ENCODE measurements at regions not wholly inside any gene's neighbourhood (a gene's known extent, or its start where the extent isn't known, plus 50 kb on each side); places are given as distances from the start of the nearest gene placed in this dataset.

DNA sequence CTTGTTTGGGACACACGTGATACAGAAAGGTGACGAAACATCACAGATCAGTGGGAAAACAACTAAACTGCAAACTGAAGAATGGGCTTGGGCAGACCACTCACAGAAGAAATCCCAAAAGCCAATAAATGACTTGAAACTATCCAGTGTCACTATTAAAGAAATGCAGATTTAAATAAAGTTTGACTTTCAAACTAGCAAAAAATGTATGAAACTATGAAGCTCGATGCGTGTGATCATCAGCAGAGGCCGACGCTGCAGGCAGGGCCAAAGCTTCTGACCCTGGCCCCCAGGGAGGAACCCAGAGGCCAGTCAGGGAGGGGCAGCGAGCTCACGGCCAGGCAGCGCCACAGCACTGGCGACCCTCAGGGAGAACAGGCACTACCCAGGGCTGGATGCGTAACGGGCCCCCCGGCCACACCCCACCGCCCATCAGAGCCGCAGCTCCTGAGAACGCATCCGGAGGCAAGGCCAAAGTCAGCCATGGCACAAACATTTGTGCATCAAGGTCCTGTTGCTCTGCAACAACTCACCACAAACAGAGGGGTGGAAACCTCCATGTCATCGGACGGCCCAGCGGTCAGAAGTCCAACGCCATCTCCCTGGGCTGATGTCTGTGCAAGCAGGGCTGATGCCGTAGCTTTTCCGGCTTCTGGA is 94.1 kb downstream of the YTHDF1 start:
- no peak for TF ChIP-seq CREB1 (IDR thresholded peaks at IDR 0.05; ENCODE audit: low read depth)
- no peak for TF ChIP-seq ZBTB7A (IDR thresholded peaks at IDR 0.05; ENCODE audit: low read depth)
- no peak for TF ChIP-seq YY1 (IDR thresholded peaks at IDR 0.05; ENCODE audit: low read depth)
- no peak for TF ChIP-seq EP300 (IDR thresholded peaks at IDR 0.05; ENCODE audit: borderline replicate concordance)
- no peak for TF ChIP-seq TAF1 (IDR thresholded peaks at IDR 0.05; ENCODE audit: low read depth)
- no peak for TF ChIP-seq MAX (IDR thresholded peaks at IDR 0.05)
- TF ChIP-seq CEBPB (IDR thresholded peaks at IDR 0.05) = no peak
- no peak for TF ChIP-seq TEAD4 (IDR thresholded peaks at IDR 0.05)
- TF ChIP-seq USF1 (IDR thresholded peaks at IDR 0.05) = no peak
- no peak for TF ChIP-seq NFIC (IDR thresholded peaks at IDR 0.05)
- TF ChIP-seq, protein P1, sequence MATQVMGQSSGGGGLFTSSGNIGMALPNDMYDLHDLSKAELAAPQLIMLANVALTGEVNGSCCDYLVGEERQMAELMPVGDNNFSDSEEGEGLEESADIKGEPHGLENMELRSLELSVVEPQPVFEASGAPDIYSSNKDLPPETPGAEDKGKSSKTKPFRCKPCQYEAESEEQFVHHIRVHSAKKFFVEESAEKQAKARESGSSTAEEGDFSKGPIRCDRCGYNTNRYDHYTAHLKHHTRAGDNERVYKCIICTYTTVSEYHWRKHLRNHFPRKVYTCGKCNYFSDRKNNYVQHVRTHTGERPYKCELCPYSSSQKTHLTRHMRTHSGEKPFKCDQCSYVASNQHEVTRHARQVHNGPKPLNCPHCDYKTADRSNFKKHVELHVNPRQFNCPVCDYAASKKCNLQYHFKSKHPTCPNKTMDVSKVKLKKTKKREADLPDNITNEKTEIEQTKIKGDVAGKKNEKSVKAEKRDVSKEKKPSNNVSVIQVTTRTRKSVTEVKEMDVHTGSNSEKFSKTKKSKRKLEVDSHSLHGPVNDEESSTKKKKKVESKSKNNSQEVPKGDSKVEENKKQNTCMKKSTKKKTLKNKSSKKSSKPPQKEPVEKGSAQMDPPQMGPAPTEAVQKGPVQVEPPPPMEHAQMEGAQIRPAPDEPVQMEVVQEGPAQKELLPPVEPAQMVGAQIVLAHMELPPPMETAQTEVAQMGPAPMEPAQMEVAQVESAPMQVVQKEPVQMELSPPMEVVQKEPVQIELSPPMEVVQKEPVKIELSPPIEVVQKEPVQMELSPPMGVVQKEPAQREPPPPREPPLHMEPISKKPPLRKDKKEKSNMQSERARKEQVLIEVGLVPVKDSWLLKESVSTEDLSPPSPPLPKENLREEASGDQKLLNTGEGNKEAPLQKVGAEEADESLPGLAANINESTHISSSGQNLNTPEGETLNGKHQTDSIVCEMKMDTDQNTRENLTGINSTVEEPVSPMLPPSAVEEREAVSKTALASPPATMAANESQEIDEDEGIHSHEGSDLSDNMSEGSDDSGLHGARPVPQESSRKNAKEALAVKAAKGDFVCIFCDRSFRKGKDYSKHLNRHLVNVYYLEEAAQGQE (IDR thresholded peaks at IDR 0.05; ENCODE audit: low read depth) = no peak
- no peak for TF ChIP-seq RAD21 (IDR thresholded peaks at IDR 0.05; ENCODE audit: low read depth)
- no peak for TF ChIP-seq TCF12 (IDR thresholded peaks at IDR 0.05; ENCODE audit: low read depth)
